HL-60/S4 treated with retinoic acid at 250 ng/mL for 4 days and 3 days (cell line): ENCODE measurements at regions not wholly inside any gene's neighbourhood (a gene's known extent, or its start where the extent isn't known, plus 50 kb on each side); places are given as distances from the start of the nearest gene placed in this dataset.

Experiments used
- in situ Hi-C: fragments of 300-500 bp; cut with MboI; formaldehyde crosslinking; loops from 2 replicates; pipeline ENCODE4 v1.7.0; 2022; ENCODE audit warnings: low sequenced_read_pairs

DNA sequence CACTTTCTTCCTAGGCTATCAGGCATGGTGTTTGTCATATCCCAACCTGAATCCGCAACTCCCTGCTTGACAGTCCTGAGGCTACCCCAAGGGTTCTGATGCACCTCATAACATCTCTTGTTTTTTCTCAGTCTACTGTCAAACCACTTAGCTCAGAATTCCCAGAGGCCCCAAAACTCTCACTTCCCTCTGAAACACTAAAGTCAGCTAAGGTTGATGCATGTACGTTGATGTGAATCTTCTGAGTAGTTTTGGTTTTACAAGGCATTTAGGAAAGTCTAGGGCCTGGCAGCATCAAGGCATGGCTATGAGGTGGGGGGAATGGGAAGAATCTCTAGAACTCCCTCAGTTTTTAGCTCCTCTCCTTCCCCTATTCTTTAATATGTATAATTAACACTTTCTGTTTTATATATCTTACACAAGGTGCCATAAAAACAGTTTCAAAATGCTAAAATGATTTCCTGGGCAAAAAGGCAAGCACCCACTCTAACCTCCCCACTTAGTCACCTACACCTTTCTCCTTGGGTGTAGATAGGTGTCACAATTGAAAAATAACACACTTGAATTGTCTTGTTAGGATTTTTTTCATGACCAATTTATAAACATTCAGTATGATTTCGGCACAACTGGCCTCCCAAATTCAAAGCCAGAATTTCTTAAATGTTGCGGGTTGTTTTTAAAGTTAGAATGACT, 71.4 kb upstream of the TANK start:
- in situ Hi-C loops, result no loop called here

DNA sequence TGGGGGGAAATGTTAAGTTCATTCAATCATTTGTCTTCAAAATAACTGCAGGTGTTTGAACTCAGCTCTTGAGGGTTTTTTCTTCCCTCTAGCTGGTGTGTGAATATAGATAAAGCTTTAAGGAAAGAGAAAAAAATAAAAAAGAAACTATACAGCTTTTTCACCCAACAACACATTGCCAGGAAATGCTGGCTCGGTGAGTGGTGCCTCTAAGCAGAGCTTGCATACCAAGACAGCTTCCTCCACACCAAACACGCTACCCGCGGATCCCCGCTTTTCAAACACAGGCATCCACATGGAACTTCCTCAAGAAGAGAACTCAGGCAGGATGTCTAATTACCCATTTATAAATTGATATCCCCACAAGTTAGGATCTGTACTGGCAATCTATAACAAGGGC, 69.8 kb upstream of the TANK start:
- in situ Hi-C loops, result no loop called here

DNA sequence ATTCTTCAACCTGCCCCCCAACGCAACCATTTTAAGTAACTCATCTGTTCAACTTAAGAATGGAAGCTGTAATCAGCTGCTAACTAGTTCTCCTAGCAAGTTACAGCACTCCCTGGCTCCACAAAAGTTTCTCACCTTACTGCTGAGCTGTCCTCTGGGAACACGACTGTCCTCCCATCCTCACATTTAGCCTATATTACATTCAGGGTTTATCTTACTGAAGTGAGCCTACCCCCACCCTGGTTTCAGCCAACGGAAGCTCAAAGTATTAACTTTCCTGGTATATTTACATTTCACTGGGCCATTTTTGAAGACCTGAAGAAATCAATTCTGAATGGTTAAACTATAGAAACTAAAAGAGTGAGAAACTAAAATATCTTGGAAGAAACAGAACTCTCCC, 64.9 kb upstream of the TANK start:
- in situ Hi-C loops, result no loop called here

DNA sequence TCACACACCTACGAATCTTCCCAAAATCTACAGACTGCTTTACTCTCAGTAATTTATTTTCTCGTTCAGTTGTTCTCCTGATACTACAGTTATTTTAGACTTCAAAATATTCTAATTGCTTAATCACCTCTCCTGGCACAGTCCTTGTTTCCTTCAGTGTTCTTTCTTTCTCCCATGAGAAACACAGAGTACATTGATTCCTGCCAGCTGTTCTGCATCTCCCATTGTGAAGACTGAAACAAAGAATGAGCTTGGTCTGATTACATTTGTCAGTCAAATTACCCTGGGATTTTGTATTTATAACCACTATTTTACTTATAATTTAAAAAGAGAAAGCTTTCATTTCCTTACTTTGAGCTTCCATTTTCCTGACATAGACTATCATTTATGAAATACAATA, 63.9 kb upstream of the TANK start:
- in situ Hi-C loops, result no loop called here

DNA sequence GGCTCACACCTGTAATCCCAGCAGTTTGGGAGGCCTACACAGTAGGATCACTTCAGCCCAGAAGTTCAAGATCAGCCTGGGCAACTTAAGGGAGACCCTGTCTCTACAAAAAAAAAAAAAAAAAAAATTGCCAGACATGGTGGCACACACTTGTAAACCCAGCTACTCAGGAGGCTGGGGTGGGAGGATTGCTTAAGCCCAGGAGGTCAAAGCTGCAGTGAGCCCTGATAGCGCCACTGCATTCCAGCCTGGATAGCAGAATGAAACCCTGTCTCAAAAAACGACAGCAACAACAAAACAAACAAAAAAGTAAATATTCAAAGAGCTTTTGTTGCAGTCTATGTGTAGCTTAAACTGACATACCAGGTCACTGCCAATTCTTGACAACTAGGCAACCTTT, 63.1 kb upstream of the TANK start:
- in situ Hi-C loops, result no loop called here

GRCh38 chr2:161100211-161100895, 59.9 kb upstream of the TANK start:
- in situ Hi-C loops, result no loop called here

DNA sequence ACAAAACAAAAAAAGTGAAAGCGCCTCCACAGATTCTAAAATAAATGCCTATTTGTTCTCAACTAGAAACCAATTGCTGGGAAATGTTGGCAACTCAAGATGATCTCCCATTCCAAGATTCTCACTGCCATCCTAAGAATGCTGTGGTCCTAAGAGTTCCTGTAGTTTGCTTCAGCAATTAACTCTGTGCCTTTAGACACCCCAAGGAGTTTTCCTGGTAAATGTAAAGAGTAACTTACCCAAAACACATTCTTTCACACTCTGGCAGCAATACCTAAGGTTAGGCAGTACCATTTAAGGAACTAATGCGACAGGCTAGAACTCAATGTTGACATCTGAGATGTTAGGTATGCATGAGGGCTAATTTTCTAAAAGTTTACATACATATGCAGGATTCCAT, 58.8 kb upstream of the TANK start:
- in situ Hi-C loops, result no loop called here

DNA sequence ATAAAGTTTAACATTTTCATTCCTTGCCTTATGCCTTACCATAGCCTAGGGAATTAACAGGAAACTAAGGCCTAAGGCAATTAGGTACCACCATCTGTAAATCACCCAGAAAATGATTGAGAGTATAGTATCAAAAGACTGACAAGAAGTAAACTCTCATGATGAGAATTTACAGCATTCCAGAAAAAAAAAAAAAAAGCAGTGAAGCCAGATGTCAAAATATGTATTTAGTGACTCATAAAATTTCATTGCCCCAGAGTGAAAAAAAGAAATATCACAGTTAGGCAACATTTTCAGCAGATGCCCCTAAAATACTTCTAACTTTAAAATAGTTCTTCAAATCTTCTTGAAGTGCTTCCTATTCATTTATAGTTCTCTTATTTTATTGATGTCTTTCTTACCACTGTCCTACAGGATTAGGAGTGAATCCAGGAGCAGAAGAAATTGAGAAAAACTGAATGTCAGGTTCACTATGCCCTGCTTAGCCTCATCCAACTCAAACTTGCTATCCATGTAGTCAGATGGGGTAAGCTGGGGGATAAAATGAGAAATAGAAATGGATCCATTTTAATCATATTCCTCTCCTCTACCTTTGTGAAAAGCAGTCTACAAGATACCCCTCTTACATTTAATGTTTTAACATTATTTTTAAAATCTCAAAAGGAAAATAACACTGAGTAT, 57.3 kb upstream of the TANK start:
- in situ Hi-C loops, result no loop called here

- in situ Hi-C loops, result no loop called here
Observed at GRCh38 chr2:161103451-161103831, 56.8 kb upstream of the TANK start.

GRCh38 chr2:161104054-161104553, 56.1 kb upstream of the TANK start:
- in situ Hi-C loops, result no loop called here

DNA sequence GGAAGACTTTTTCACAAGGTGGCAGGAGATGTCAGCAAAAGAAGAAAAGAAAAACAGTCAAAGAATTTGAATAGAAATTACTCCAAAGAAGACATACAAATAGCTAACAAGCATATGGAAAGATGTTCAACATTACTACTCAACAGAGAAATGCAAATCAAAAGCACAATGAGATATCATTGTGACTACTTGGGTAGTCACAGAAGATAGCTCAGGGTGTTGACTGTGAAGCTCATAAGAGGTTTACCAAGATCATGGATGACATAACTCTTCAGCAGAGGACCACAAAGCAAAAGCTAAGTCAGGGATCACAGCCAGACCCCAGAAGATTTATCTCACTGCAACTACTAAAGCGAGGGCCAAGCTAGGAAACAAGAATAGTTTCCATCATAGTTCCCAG, 53.0 kb upstream of the TANK start:
- in situ Hi-C loops, result no loop called here
